ENCODE measurements at regions not wholly inside any gene's neighbourhood (a gene's known extent, or its start where the extent isn't known, plus 50 kb on each side); places are given as distances from the start of the nearest gene placed in this dataset.

- Histone ChIP-seq H3K36me3 (no peaks in the 10 kb centered on the region), H3K4me1 (no peaks in the 10 kb centered on the region), H3K27ac (no peak overlapping the region), H3K4me3 (no peak overlapping the region), H3K27me3 (no peaks in the 10 kb centered on the region), H3K9me3 (no peaks in the 10 kb centered on the region)
- 83% methylated on average over 1 of the region's 1 CpG for WGBS (ENCODE audit: insufficient coverage, low coverage, low lambda C conversion rate, missing lambda C conversion rate)
- no peak for ATAC-seq
- DNase-seq = no peak
- TF ChIP-seq CTCF (IDR thresholded peaks at IDR 0.05) (no peak), POLR2A (IDR thresholded peaks at IDR 0.05) (no peak)
- intact Hi-C loops (cut with DNase I) = no loop called here
These were observed 94.6 kb upstream of the LRIG3 start for GRCh38 chr12:59014885-59015284.

- Histone ChIP-seq H3K27me3 (no peaks in the 10 kb centered on the region), H3K36me3 (no peaks in the 10 kb centered on the region), H3K4me3 (no peak overlapping the region), H3K27ac (no peak overlapping the region), H3K4me1 (no peaks in the 10 kb centered on the region), H3K9me3 (no peaks in the 10 kb centered on the region)
- 92% methylated on average over 2 of the region's 3 CpGs for WGBS (ENCODE audit: insufficient coverage, low coverage, low lambda C conversion rate, missing lambda C conversion rate)
- intact Hi-C loops (cut with DNase I) = no loop called here
- TF ChIP-seq CTCF (IDR thresholded peaks at IDR 0.05) (no peak), POLR2A (IDR thresholded peaks at IDR 0.05) (no peak)
- DNase-seq (no peak), ATAC-seq (no peak)
These were observed 90.6 kb upstream of the LRIG3 start for GRCh38 chr12:59010941-59011340.

- Histone ChIP-seq H3K4me1 (no peaks in the 10 kb centered on the region), H3K9me3 (no peaks in the 10 kb centered on the region), H3K4me3 (no peak overlapping the region), H3K27me3 (no peaks in the 10 kb centered on the region), H3K36me3 (no peaks in the 10 kb centered on the region), H3K27ac (no peak overlapping the region)
- 90% methylated on average over 5 of the region's 5 CpGs for WGBS (ENCODE audit: insufficient coverage, low coverage, low lambda C conversion rate, missing lambda C conversion rate)
- intact Hi-C loops (cut with DNase I) = no loop called here
- DNase-seq = no peak
- no peak for ATAC-seq
- TF ChIP-seq CTCF (IDR thresholded peaks at IDR 0.05) = no peak
These were observed 89.8 kb upstream of the LRIG3 start for GRCh38 chr12:59010118-59010517.

GRCh38 chr12:59007620-59008019 lies 87.3 kb upstream of the LRIG3 start:
- WGBS (ENCODE audit: insufficient coverage, low coverage, low lambda C conversion rate, missing lambda C conversion rate) = 60% methylated on average over 3 of the region's 3 CpGs
- Histone ChIP-seq H3K4me3 (no peak overlapping the region), H3K36me3 (no peaks in the 10 kb centered on the region), H3K27me3 (no peaks in the 10 kb centered on the region), H3K27ac (no peak overlapping the region), H3K4me1 (no peaks in the 10 kb centered on the region), H3K9me3 (no peaks in the 10 kb centered on the region)
- ATAC-seq (no peak), DNase-seq (no peak)
- intact Hi-C loops (cut with DNase I) = no loop called here
- no peak for TF ChIP-seq CTCF (IDR thresholded peaks at IDR 0.05)
- TF ChIP-seq POLR2A (IDR thresholded peaks at IDR 0.05) = no peak

Data from right lobe of liver (tissue), 6 donors.